Liver (tissue), 3 donors: ENCODE measurements at regions not wholly inside any gene's neighbourhood (a gene's known extent, or its start where the extent isn't known, plus 50 kb on each side); places are given as distances from the start of the nearest gene placed in this dataset.

Source experiments
- ATF3 ChIP-seq: IDR thresholded peaks from 2 replicates; pipeline ENCODE4 v1.6.1; 2016; ENCODE audit warnings: antibody characterized with exemption
- FOXA1 ChIP-seq: IDR thresholded peaks from 2 replicates; pipeline ENCODE4 v1.6.1; 2016; ENCODE audit warnings: antibody characterized with exemption
- GABPA ChIP-seq, 2 donors: IDR thresholded peaks in 1 of 2; conservative IDR thresholded peaks in 1 of 2; 2 replicates each; pipeline ENCODE4 v1.6.1; 2016; ENCODE audit warnings: antibody characterized with exemption in 2 of 2, mild to moderate bottlenecking in 1 of 2, moderate library complexity in 1 of 2
- JUND ChIP-seq, 2 donors: IDR thresholded peaks; 2 replicates each; pipeline ENCODE4 v1.6.1; 2016; ENCODE audit warnings: antibody characterized with exemption in 2 of 2
- YY1 ChIP-seq: IDR thresholded peaks from 2 replicates; pipeline ENCODE4 v1.6.1; 2016; ENCODE audit warnings: antibody characterized with exemption, mild to moderate bottlenecking
- TF ChIP-seq, protein P1 (sequence below): fragments of 150-350 bp; IDR thresholded peaks from 2 replicates; pipeline ENCODE4 v1.5.1; 2017; ENCODE audit warnings: improper control_type of control experiment, low read depth, low read length; ENCODE audit not compliant: missing input control
- TF ChIP-seq, protein P2 (sequence below): IDR thresholded peaks from 2 replicates; pipeline ENCODE4 v1.6.1; 2016; ENCODE audit warnings: antibody characterized with exemption
- TF ChIP-seq, protein P3 (sequence below): IDR thresholded peaks from 2 replicates; pipeline ENCODE4 v1.6.1; 2016; ENCODE audit warnings: antibody characterized with exemption
- donor health status: healthy.
- donor health status: healthy.

GRCh38 chr7:140281960-140282359 lies 105.2 kb upstream of the KDM7A start:
- no peak for TF ChIP-seq YY1
- TF ChIP-seq, protein P1, sequence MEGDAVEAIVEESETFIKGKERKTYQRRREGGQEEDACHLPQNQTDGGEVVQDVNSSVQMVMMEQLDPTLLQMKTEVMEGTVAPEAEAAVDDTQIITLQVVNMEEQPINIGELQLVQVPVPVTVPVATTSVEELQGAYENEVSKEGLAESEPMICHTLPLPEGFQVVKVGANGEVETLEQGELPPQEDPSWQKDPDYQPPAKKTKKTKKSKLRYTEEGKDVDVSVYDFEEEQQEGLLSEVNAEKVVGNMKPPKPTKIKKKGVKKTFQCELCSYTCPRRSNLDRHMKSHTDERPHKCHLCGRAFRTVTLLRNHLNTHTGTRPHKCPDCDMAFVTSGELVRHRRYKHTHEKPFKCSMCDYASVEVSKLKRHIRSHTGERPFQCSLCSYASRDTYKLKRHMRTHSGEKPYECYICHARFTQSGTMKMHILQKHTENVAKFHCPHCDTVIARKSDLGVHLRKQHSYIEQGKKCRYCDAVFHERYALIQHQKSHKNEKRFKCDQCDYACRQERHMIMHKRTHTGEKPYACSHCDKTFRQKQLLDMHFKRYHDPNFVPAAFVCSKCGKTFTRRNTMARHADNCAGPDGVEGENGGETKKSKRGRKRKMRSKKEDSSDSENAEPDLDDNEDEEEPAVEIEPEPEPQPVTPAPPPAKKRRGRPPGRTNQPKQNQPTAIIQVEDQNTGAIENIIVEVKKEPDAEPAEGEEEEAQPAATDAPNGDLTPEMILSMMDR = no peak
- TF ChIP-seq, protein P2, sequence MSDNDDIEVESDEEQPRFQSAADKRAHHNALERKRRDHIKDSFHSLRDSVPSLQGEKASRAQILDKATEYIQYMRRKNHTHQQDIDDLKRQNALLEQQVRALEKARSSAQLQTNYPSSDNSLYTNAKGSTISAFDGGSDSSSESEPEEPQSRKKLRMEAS = no peak
- no peak for TF ChIP-seq FOXA1
- TF ChIP-seq ATF3 = no peak
- TF ChIP-seq, protein P3, sequence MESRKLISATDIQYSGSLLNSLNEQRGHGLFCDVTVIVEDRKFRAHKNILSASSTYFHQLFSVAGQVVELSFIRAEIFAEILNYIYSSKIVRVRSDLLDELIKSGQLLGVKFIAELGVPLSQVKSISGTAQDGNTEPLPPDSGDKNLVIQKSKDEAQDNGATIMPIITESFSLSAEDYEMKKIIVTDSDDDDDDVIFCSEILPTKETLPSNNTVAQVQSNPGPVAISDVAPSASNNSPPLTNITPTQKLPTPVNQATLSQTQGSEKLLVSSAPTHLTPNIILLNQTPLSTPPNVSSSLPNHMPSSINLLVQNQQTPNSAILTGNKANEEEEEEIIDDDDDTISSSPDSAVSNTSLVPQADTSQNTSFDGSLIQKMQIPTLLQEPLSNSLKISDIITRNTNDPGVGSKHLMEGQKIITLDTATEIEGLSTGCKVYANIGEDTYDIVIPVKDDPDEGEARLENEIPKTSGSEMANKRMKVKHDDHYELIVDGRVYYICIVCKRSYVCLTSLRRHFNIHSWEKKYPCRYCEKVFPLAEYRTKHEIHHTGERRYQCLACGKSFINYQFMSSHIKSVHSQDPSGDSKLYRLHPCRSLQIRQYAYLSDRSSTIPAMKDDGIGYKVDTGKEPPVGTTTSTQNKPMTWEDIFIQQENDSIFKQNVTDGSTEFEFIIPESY = no peak
- TF ChIP-seq GABPA (IDR thresholded peaks at IDR 0.05 in 1 of 2, conservative IDR thresholded peaks at IDR 0.05 in 1 of 2) = no peak
- no peak for TF ChIP-seq JUND (IDR thresholded peaks at IDR 0.05)
